NCI-H748 (cell line): ENCODE measurements at regions not wholly inside any gene's neighbourhood (a gene's known extent, or its start where the extent isn't known, plus 50 kb on each side); places are given as distances from the start of the nearest gene placed in this dataset.

Experiments used
- DNase-seq: peaks from one replicate; lab custom pipeline; 2025; ENCODE audit not compliant: unreplicated experiment; lab: John Stamatoyannopoulos, UW

- no peak for DNase-seq
Measured at GRCh38 chr4:128604204-128604603, 205.3 kb upstream of the JADE1 start.

- DNase-seq: no peak
Measured at GRCh38 chr4:128603081-128603480, 206.4 kb upstream of the JADE1 start.

- no peak for DNase-seq
Measured at GRCh38 chr4:128601991-128602695, 207.4 kb upstream of the JADE1 start.

GRCh38 chr4:128600996-128601871, 208.3 kb upstream of the JADE1 start:
- DNase-seq: peak; percentile 73

GRCh38 chr4:128600410-128600809, 209.1 kb upstream of the JADE1 start:
- no peak for DNase-seq

- no peak for DNase-seq
Measured at GRCh38 chr4:128597500-128597899, 212.0 kb upstream of the JADE1 start.

GRCh38 chr4:128596853-128597252, 212.6 kb upstream of the JADE1 start:
- DNase-seq: no peak

GRCh38 chr4:128596115-128596514, 213.4 kb upstream of the JADE1 start:
- no peak for DNase-seq

GRCh38 chr4:128591482-128591881, 218.0 kb upstream of the JADE1 start:
- no peak for DNase-seq

- DNase-seq: no peak
Measured at GRCh38 chr4:128590773-128591172, 218.7 kb upstream of the JADE1 start.

GRCh38 chr4:128590034-128590740, 219.3 kb upstream of the JADE1 start:
- no peak for DNase-seq

GRCh38 chr4:128589384-128589965, 220.0 kb upstream of the JADE1 start:
- DNase-seq: no peak

- no peak for DNase-seq
Measured at GRCh38 chr4:128587382-128587781, 222.1 kb upstream of the JADE1 start.

GRCh38 chr4:128583753-128584712, 225.5 kb upstream of the JADE1 start:
- DNase-seq: no peak

- DNase-seq: no peak
Measured at GRCh38 chr4:128582427-128582870, 227.1 kb upstream of the JADE1 start.

- no peak for DNase-seq
Measured at GRCh38 chr4:128579154-128579853, 230.2 kb upstream of the JADE1 start.

GRCh38 chr4:128574706-128575105, 234.8 kb upstream of the JADE1 start:
- DNase-seq: peak; percentile 60

- DNase-seq: no peak
Measured at GRCh38 chr4:128573781-128574508, 235.6 kb upstream of the JADE1 start.

- no peak for DNase-seq
Measured at GRCh38 chr4:128572778-128573241, 236.7 kb upstream of the JADE1 start.
